Mucosa of descending colon (tissue), 3 donors: ENCODE measurements at regions not wholly inside any gene's neighbourhood (a gene's known extent, or its start where the extent isn't known, plus 50 kb on each side); places are given as distances from the start of the nearest gene placed in this dataset.

Experiments
- ATAC-seq: fragments of 200-7000 bp; cut with Tn5 transposase; one replicate; pipeline ENCODE4 v1.9.1; 2020; ENCODE audit warnings: mild to moderate bottlenecking, moderate library complexity
- DNase-seq, 3 donors: peaks; one replicate each; pipeline ENCODE4 v3.0.0-alpha.2; 2020
- H3K36me3 ChIP-seq: fragments of 200-600 bp; one replicate; pipeline ENCODE4 v1.8.0; 2021; ENCODE audit warnings: low read depth, mild to moderate bottlenecking
- H3K4me1 ChIP-seq: fragments of 200-600 bp; one replicate; pipeline ENCODE4 v1.8.0; 2021; ENCODE audit warnings: low read depth, mild to moderate bottlenecking
- H3K4me3 ChIP-seq: fragments of 200-600 bp; one replicate; pipeline ENCODE4 v1.8.0; 2021; ENCODE audit warnings: mild to moderate bottlenecking
- H3K9me3 ChIP-seq: fragments of 200-600 bp; one replicate; pipeline ENCODE4 v1.8.0; 2021; ENCODE audit warnings: mild to moderate bottlenecking
- CTCF ChIP-seq: fragments of 200-600 bp; IDR thresholded peaks from one replicate; pipeline ENCODE4 v1.8.0; 2022; ENCODE audit warnings: antibody characterized with exemption, mild to moderate bottlenecking
- intact Hi-C, 2 donors: fragments of 100-400 bp; cut with DNase I in 1 of 2; cut with micrococcal nuclease in 1 of 2; formaldehyde crosslinking; loops; one replicate each; pipeline versions ENCODE4 v1.11.0 to v1.11.1; 2022; cut with DNase I, micrococcal nuclease
- donor health status: DM: no; HTN: no; CAD: no; lungs with moderate emphysema.
- donor health status: DM: no; HTN: no; CAD: no.
- donor health status: DM: no; HTN: yes; CAD: no.

- H3K9me3 ChIP-seq = no peaks in the 10 kb centered on the region
- intact Hi-C loops = no loop called here
- DNase-seq (no peak), ATAC-seq (no peak)
- no peaks in the 10 kb centered on the region for H3K4me1 ChIP-seq
- no peak for TF ChIP-seq CTCF
- H3K36me3 ChIP-seq = no peaks in the 10 kb centered on the region
- H3K4me3 ChIP-seq = no peak overlapping the region
These were observed 210.6 kb upstream of the SOX4 start for GRCh38 chr6:21382821-21383449.

GRCh38 chr6:21383450-21384085, 210.0 kb upstream of the SOX4 start:
- Histone ChIP-seq H3K4me3 (no peak overlapping the region), H3K4me1 (no peaks in the 10 kb centered on the region), H3K9me3 (no peaks in the 10 kb centered on the region), H3K36me3 (no peaks in the 10 kb centered on the region)
- no peak for TF ChIP-seq CTCF
- DNase-seq = no peak
- no peak for ATAC-seq
- intact Hi-C loops = no loop called here

DNA sequence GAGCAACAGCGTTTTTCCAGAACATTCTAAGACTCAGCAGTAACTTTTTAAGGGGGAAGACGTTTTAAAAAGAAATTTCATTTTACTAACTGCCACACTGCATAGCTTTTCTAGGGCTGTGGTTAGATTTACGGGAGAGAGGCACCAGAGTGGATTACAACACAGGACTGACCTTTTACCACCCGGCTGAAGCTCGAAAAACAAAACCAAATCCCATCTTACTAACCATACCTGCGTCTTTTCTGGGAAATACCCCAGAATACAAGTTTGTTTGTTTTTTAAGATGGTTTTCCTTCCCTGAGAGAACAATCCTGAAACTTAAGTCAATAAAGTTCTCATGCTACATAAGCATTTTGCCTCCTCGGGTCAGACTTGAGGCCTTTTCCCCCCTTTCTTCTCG, 209.3 kb upstream of the SOX4 start:
- no peak for TF ChIP-seq CTCF
- no peaks in the 10 kb centered on the region for H3K36me3 ChIP-seq
- intact Hi-C loops = no loop called here
- no peaks in the 10 kb centered on the region for H3K4me1 ChIP-seq
- H3K4me3 ChIP-seq = no peak overlapping the region
- no peak for ATAC-seq
- no peak for DNase-seq
- no peaks in the 10 kb centered on the region for H3K9me3 ChIP-seq

DNA sequence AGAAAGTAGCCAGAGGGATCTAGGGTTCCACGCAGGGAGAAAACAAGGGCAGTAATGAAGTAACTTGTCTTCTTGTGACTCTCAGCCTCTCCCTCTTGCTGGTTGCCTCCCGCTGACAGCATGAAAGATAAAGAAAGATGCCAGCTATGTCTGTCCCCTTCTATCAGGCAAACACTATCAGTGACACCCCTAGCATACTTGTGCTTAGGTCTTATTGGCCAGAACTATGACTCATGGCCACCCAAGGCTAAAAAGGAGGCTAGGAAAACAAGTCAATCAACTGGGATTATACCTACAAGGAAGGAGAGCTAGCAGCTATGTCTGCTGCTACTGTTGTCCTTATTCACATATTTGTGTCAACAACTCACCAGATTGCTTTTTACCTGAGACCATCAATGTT, 206.8 kb upstream of the SOX4 start:
- intact Hi-C loops = no loop called here
- Histone ChIP-seq H3K36me3 (no peaks in the 10 kb centered on the region), H3K9me3 (no peaks in the 10 kb centered on the region), H3K4me1 (no peaks in the 10 kb centered on the region), H3K4me3 (no peak overlapping the region)
- no peak for DNase-seq
- TF ChIP-seq CTCF = no peak
- ATAC-seq = no peak

- intact Hi-C loops = no loop called here
- H3K4me3 ChIP-seq = no peak overlapping the region
- DNase-seq (no peak), ATAC-seq (no peak)
- no peak for TF ChIP-seq CTCF
- H3K36me3 ChIP-seq = no peaks in the 10 kb centered on the region
- H3K4me1 ChIP-seq = no peaks in the 10 kb centered on the region
- no peaks in the 10 kb centered on the region for H3K9me3 ChIP-seq
These were observed 202.9 kb upstream of the SOX4 start for GRCh38 chr6:21390532-21391213.
